Endodermal cell (in vitro differentiated cells): ENCODE measurements at regions not wholly inside any gene's neighbourhood (a gene's known extent, or its start where the extent isn't known, plus 50 kb on each side); places are given as distances from the start of the nearest gene placed in this dataset.

ENCODE experiments used
- DNase-seq: peaks from one replicate; pipeline ENCODE4 v3.0.0-alpha.2; 2017
- H3K27ac ChIP-seq: 2 replicates; pipeline ENCODE4 v1.5.1; 2013; ENCODE audit warnings: mild to moderate bottlenecking, low read depth, low read length, moderate library complexity
- H3K27me3 ChIP-seq: 2 replicates; pipeline ENCODE4 v1.6.1; 2013; ENCODE audit warnings: mild to moderate bottlenecking, low read length, moderate library complexity; ENCODE audit not compliant: insufficient read depth, control insufficient read depth, poor library complexity, severe bottlenecking
- H3K36me3 ChIP-seq: 2 replicates; pipeline ENCODE4 v1.7.0; 2013; ENCODE audit warnings: mild to moderate bottlenecking, low read length, moderate library complexity; ENCODE audit not compliant: control insufficient read depth, insufficient read depth
- H3K4me1 ChIP-seq: one replicate; pipeline ENCODE4 v1.7.0; 2013; ENCODE audit warnings: low read length; ENCODE audit not compliant: control insufficient read depth, insufficient read depth
- H3K4me3 ChIP-seq: 2 replicates; pipeline ENCODE4 v1.5.1; 2013; ENCODE audit warnings: mild to moderate bottlenecking, low read length, moderate library complexity
- H3K9ac ChIP-seq: 2 replicates; pipeline ENCODE4 v1.6.1; 2013; ENCODE audit warnings: mild to moderate bottlenecking, low read length, moderate library complexity; ENCODE audit not compliant: poor library complexity, severe bottlenecking; ENCODE audit errors: extremely low read depth
- H3K9me3 ChIP-seq: 2 replicates; pipeline ENCODE4 v1.6.1; 2013; ENCODE audit warnings: mild to moderate bottlenecking, low read length, moderate library complexity; ENCODE audit not compliant: control insufficient read depth
- H3K27ac Mint-ChIP-seq: 2 replicates; pipeline ENCODE4 v1.8.0; 2020; ENCODE audit warnings: mixed read lengths
- H3K27me3 Mint-ChIP-seq: 2 replicates; pipeline ENCODE4 v1.8.0; 2021; ENCODE audit warnings: mild to moderate bottlenecking, mixed read lengths; ENCODE audit not compliant: insufficient read depth
- H3K36me3 Mint-ChIP-seq: 2 replicates; pipeline ENCODE4 v1.8.0; 2020; ENCODE audit warnings: low read depth, mixed read lengths
- H3K4me1 Mint-ChIP-seq: 2 replicates; pipeline ENCODE4 v1.8.0; 2020; ENCODE audit warnings: mixed read lengths
- H3K4me3 Mint-ChIP-seq: 2 replicates; pipeline ENCODE4 v1.8.0; 2020; ENCODE audit warnings: mild to moderate bottlenecking, moderate library complexity, mixed read lengths
- H3K9me3 Mint-ChIP-seq: 2 replicates; pipeline ENCODE4 v1.8.0; 2020; ENCODE audit warnings: mild to moderate bottlenecking, mixed read lengths
- WGBS, 2 experiments: methylation state at CpG; one replicate each; pipeline versions ENCODE4 v1.1.5 to v1.1.7; 2013; ENCODE audit warnings: missing lambda C conversion rate in 2 of 2, mixed read lengths in 1 of 2; ENCODE audit not compliant: insufficient coverage in 1 of 2, insufficient read length in 1 of 2; 5-methylcytosine and 5-hydroxymethylcytosine counted together
- TF ChIP-seq, protein P1 (sequence below): fragments of 200-600 bp; sonication (generic); conservative IDR thresholded peaks from 2 replicates; pipeline ENCODE4 v1.5.0; 2021; ENCODE audit warnings: antibody characterized with exemption, mild to moderate bottlenecking

- H3K4me1 Mint-ChIP-seq, result peaks cover 6% of the 10 kb centered on the region
- WGBS, 2 experiments, result 83 to 89% methylated on average over 2 of the region's 2 CpGs
- TF ChIP-seq, protein P1, sequence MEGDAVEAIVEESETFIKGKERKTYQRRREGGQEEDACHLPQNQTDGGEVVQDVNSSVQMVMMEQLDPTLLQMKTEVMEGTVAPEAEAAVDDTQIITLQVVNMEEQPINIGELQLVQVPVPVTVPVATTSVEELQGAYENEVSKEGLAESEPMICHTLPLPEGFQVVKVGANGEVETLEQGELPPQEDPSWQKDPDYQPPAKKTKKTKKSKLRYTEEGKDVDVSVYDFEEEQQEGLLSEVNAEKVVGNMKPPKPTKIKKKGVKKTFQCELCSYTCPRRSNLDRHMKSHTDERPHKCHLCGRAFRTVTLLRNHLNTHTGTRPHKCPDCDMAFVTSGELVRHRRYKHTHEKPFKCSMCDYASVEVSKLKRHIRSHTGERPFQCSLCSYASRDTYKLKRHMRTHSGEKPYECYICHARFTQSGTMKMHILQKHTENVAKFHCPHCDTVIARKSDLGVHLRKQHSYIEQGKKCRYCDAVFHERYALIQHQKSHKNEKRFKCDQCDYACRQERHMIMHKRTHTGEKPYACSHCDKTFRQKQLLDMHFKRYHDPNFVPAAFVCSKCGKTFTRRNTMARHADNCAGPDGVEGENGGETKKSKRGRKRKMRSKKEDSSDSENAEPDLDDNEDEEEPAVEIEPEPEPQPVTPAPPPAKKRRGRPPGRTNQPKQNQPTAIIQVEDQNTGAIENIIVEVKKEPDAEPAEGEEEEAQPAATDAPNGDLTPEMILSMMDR, result no peak
- H3K4me3 Mint-ChIP-seq, result no peak overlapping the region
- Histone ChIP-seq H3K9me3 (no peaks in the 10 kb centered on the region), H3K27ac (no peak overlapping the region), H3K36me3 (no peaks in the 10 kb centered on the region), H3K4me1 (no peaks in the 10 kb centered on the region), H3K9ac (no peak overlapping the region), H3K27me3 (no peaks in the 10 kb centered on the region), H3K4me3 (no peak overlapping the region)
- H3K9me3 Mint-ChIP-seq, result no peaks in the 10 kb centered on the region
- no peak for DNase-seq
- no peaks in the 10 kb centered on the region for H3K36me3 Mint-ChIP-seq
- H3K27ac Mint-ChIP-seq, result no peak overlapping the region
- no peaks in the 10 kb centered on the region for H3K27me3 Mint-ChIP-seq
Measured at GRCh38 chr5:50562694-50563093, 103.7 kb upstream of the PARP8 start.

DNA sequence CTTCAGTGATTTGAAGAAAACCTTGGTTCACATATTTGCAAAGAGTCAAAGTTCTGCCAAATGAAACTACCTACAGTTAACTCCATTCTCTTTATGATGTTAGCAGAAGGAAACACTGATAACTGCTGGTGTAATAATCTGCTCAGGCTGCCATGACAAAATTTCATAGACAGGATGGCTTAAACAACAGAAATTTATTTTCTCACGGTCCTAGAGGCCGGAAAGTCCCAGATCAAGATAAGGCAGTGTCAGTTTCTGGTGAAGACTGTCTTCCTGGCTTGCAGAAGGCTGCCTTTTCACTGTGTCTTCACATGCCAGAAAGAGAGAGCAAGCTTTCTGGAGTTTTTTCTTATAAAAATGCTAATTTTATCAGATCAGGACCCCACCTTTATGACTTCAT lies 102.4 kb upstream of the PARP8 start:
- Mint-ChIP-seq H3K36me3 (no peaks in the 10 kb centered on the region), H3K4me1 (peaks cover 6% of the 10 kb centered on the region), H3K27ac (no peak overlapping the region), H3K9me3 (no peaks in the 10 kb centered on the region), H3K4me3 (no peak overlapping the region), H3K27me3 (no peaks in the 10 kb centered on the region)
- H3K27me3 ChIP-seq, result no peaks in the 10 kb centered on the region
- no peaks in the 10 kb centered on the region for H3K9me3 ChIP-seq
- WGBS, 2 experiments, result 69 to 76% methylated on average over 2 of the region's 2 CpGs
- H3K27ac ChIP-seq, result no peak overlapping the region
- H3K36me3 ChIP-seq, result no peaks in the 10 kb centered on the region
- DNase-seq, result no peak
- H3K4me3 ChIP-seq, result no peak overlapping the region
- no peaks in the 10 kb centered on the region for H3K4me1 ChIP-seq
- H3K9ac ChIP-seq, result no peak overlapping the region
- TF ChIP-seq, protein P1, result no peak

DNA sequence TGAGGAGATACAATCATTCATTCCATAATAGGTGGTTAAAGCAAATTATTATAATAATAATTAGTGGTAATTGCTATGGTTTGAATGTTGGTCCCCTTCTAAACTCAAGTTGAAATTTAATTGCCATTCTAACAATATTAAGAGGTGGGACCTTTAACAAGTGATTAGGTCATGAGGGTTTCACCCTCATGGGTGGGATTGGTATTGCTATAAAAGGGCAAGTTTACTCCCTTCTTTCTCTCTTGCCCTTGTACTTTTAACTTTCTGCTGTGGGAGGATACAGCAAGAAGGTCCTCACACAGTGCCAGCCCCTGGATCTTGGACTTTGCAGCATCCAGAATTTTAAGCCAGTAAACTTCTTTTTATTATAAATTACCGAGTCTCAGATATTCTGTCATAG lies 101.9 kb upstream of the PARP8 start:
- no peaks in the 10 kb centered on the region for H3K36me3 Mint-ChIP-seq
- no peak overlapping the region for H3K27ac ChIP-seq
- no peak overlapping the region for H3K4me3 Mint-ChIP-seq
- H3K27ac Mint-ChIP-seq, result no peak overlapping the region
- H3K9ac ChIP-seq, result no peak overlapping the region
- no peak overlapping the region for H3K4me3 ChIP-seq
- TF ChIP-seq, protein P1, result no peak
- no peaks in the 10 kb centered on the region for H3K9me3 ChIP-seq
- 91% methylated on average over 1 of the region's 1 CpG; no CpG with 5 or more reads in 1 of the 2 experiments for WGBS, 2 experiments
- no peaks in the 10 kb centered on the region for H3K27me3 Mint-ChIP-seq
- no peaks in the 10 kb centered on the region for H3K27me3 ChIP-seq
- H3K4me1 ChIP-seq, result no peaks in the 10 kb centered on the region
- H3K9me3 Mint-ChIP-seq, result no peaks in the 10 kb centered on the region
- H3K36me3 ChIP-seq, result no peaks in the 10 kb centered on the region
- DNase-seq, result no peak
- peaks cover 6% of the 10 kb centered on the region for H3K4me1 Mint-ChIP-seq
